ENCODE measurements at regions not wholly inside any gene's neighbourhood (a gene's known extent, or its start where the extent isn't known, plus 50 kb on each side); places are given as distances from the start of the nearest gene placed in this dataset.

DNA sequence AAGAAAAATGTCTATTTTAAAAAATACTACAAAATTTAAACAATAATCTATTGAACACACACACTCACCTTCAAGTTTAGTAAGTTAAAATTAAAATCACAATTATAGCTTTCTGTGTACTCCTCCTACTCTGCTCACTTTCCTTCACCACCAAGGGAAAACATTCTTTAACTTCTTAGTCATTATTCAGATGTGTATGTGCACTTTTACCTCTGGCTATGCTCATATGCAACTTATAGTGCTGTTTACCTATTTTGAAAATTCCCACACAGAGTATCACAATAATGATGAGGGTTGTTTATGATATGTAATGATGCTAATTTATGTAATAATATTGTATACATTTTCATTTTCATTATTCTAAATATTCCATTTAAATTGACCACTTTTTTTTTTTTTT, 661.4 kb downstream of the MRPL39 start:
- Histone ChIP-seq H3K36me3 (no peaks in the 10 kb centered on the region), H3K4me3 (no peak overlapping the region), H3K4me1 (no peaks in the 10 kb centered on the region), H3K27me3 (ENCODE audit: low read depth) (no peaks in the 10 kb centered on the region), H3K27ac (no peak overlapping the region), H3K9me3 (no peaks in the 10 kb centered on the region)
- intact Hi-C loops (cut with DNase I) = no loop called here
- ATAC-seq (no peak), DNase-seq (no peak)
- TF ChIP-seq, protein P1, sequence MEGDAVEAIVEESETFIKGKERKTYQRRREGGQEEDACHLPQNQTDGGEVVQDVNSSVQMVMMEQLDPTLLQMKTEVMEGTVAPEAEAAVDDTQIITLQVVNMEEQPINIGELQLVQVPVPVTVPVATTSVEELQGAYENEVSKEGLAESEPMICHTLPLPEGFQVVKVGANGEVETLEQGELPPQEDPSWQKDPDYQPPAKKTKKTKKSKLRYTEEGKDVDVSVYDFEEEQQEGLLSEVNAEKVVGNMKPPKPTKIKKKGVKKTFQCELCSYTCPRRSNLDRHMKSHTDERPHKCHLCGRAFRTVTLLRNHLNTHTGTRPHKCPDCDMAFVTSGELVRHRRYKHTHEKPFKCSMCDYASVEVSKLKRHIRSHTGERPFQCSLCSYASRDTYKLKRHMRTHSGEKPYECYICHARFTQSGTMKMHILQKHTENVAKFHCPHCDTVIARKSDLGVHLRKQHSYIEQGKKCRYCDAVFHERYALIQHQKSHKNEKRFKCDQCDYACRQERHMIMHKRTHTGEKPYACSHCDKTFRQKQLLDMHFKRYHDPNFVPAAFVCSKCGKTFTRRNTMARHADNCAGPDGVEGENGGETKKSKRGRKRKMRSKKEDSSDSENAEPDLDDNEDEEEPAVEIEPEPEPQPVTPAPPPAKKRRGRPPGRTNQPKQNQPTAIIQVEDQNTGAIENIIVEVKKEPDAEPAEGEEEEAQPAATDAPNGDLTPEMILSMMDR (IDR thresholded peaks at IDR 0.05) = no peak

DNA sequence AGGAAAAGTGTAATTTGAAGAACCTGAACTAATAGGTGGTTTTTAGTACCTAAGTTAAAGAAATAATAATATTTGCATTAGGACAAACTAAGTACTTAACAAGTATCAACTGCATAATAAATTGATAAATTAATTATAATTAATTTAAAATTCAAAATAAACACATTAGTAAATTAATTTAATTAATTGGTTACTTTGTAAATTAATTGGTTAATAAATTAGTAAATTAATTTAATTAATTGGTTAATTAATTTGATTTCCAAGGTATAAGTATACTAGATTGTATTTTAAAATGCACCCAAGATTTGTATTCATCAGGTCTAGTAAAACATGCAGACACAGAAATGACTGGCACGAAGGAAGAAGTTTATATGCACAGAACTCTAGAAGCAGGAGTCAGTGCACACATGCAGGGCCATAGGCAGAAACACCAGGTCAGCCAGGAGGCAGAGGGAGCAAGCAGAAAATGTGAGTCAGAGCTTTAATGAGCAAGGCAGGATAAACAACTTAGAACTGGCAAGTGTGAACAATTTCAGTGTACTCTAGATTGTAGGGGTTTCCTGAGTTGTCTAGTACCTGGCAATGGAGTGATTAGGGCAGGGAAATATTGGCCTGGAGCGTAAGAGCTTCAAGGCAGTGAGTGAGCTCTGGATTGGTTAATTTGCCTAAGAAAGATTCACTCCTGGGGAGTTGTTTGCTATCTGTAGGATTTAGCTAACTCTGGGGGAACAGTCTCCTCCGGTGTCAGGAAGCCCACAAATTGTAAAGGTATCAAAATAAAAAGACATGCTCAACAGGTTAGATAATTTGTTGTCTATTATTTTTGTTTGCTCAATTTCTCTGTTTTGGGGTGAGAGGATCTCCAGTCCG, 665.7 kb downstream of the MRPL39 start:
- TF ChIP-seq, protein P1 (IDR thresholded peaks at IDR 0.05) = no peak
- H3K27ac ChIP-seq = no peak overlapping the region
- intact Hi-C loops (cut with DNase I) = no loop called here
- no peaks in the 10 kb centered on the region for H3K4me1 ChIP-seq
- H3K27me3 ChIP-seq (ENCODE audit: low read depth) = no peaks in the 10 kb centered on the region
- no peak for DNase-seq
- H3K9me3 ChIP-seq = no peaks in the 10 kb centered on the region
- no peak overlapping the region for H3K4me3 ChIP-seq
- peak; percentile 24 to 54 for ATAC-seq
- H3K36me3 ChIP-seq = no peaks in the 10 kb centered on the region

DNA sequence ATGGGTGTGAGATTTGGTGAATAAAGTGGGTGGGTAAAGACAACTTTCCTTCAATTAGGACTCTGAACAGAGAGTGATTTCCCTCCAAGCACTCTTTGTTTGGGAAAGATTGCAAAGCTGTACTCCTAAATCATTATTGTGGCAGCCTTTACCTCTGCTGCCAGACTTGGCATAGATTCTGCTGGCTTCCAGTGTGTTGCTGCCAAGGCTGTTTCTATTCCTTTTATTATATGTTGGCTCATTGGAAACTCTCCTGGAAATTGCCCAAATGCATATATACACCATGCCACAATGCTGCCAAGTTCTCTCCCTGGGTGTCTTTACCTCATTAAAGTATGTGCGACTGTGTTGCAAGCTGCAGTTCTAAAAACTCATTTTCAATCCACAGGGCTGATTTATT, 668.0 kb downstream of the MRPL39 start:
- TF ChIP-seq, protein P1 (IDR thresholded peaks at IDR 0.05) = no peak
- no peak for DNase-seq

DNA sequence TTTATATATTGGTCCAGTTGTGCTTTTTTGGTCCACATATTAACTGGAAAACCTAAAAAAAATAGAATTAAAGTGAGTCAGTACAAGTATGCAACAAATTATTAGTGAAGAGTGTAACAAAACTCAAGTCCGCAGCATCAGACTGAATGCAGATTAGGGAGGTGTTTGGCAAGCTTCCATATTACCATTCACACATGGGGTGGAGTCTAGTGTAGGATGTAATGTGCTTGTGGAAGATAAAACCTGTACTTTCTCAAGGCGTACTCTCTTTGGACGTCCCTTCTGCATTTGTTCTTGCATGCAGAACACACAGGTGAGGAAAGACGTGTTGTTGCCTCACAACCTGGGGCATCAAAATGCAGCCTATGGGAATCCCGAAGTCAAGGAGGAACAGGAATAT, 668.7 kb downstream of the MRPL39 start:
- Histone ChIP-seq H3K4me3 (no peak overlapping the region), H3K27me3 (ENCODE audit: low read depth) (no peaks in the 10 kb centered on the region), H3K4me1 (no peaks in the 10 kb centered on the region), H3K36me3 (no peaks in the 10 kb centered on the region), H3K27ac (no peak overlapping the region), H3K9me3 (no peaks in the 10 kb centered on the region)
- ATAC-seq (no peak), DNase-seq (no peak)
- TF ChIP-seq, protein P1 (IDR thresholded peaks at IDR 0.05) = no peak
- intact Hi-C loops (cut with DNase I) = no loop called here

More for the DNA sequence above, 668.0 kb downstream of the MRPL39 start:
- no peak overlapping the region for H3K27ac ChIP-seq
- intact Hi-C loops (cut with DNase I) = no loop called here
- no peaks in the 10 kb centered on the region for H3K27me3 ChIP-seq (ENCODE audit: low read depth)
- H3K9me3 ChIP-seq = no peaks in the 10 kb centered on the region
- no peaks in the 10 kb centered on the region for H3K36me3 ChIP-seq
- H3K4me3 ChIP-seq = no peak overlapping the region
- no peaks in the 10 kb centered on the region for H3K4me1 ChIP-seq
- no peak for ATAC-seq

DNA sequence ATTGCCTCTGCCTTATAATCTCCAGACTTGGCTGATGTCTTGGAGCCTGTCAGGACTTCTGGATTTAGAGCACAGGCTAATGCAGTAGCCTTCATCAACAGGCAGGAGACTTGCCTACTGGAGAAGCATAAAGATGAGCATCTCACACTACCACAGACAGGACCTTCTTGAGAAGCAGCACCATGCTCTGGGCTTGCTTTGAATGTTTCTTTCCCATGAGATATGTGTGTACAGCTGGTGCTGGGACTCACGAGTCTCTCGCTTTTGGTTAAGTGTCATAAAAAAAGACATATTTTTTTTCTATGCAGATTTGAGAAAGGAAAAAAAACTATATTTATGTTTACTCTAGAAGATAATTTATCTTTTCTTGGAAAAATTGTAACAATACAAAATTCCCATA, 671.3 kb downstream of the MRPL39 start:
- Histone ChIP-seq H3K4me1 (no peaks in the 10 kb centered on the region), H3K9me3 (no peaks in the 10 kb centered on the region), H3K4me3 (no peak overlapping the region), H3K36me3 (no peaks in the 10 kb centered on the region), H3K27me3 (ENCODE audit: low read depth) (no peaks in the 10 kb centered on the region), H3K27ac (no peak overlapping the region)
- TF ChIP-seq, protein P1 (IDR thresholded peaks at IDR 0.05) = no peak
- DNase-seq (no peak), ATAC-seq (no peak)
- intact Hi-C loops (cut with DNase I) = no loop called here
